GM18909 (cell line): ENCODE measurements at regions not wholly inside any gene's neighbourhood (a gene's known extent, or its start where the extent isn't known, plus 50 kb on each side); places are given as distances from the start of the nearest gene placed in this dataset.

Experiments
- ATAC-seq: cut with Tn5 transposase; IDR thresholded peaks from one replicate; pipeline ENCODE4 v1.9.1; 2021; ENCODE audit warnings: mild to moderate bottlenecking; ENCODE audit not compliant: unreplicated experiment, poor library complexity

- ATAC-seq: no peak
These were observed 73.3 kb upstream of the DPH5 start for GRCh38 chr1:101098907-101099306.

- no peak for ATAC-seq
These were observed 72.7 kb upstream of the DPH5 start for GRCh38 chr1:101098327-101098726.

DNA sequence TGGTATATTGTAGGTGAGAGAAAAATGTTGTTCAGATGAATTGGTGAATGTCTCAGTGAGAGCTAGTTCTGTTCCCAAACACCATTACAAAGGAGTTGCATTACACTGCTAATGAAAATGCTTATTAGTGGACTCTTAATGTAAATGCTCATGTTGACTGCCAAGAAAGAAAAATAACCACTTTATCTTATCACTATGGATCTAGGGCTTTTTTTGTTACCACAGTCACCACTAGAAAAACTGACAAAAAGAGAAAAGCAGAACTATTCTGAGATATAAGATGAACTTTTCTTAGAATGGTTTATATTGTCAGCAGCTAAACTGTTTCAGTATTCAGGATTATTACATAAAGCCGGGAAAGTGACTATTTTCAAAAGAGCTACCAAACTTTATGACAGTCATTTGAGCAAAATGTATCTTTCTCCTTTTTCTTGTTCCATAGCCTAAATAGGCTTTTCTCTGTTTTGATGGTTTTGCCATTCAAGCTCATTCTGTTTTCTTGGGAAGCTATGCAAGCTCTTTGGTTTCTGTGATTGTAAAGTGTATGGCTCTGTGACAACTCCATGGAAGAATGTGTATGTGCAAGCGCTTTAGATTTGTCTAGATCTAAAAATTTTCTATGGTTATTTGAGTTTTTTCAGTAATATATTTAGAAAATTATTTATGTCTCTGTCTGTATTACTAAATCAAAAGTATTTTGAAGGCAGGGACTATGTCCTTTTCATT lies 64.2 kb upstream of the DPH5 start:
- ATAC-seq: no peak

- ATAC-seq: no peak
These were observed 62.8 kb upstream of the DPH5 start for GRCh38 chr1:101088431-101088830.

GRCh38 chr1:101086783-101087182 lies 61.2 kb upstream of the DPH5 start:
- ATAC-seq: no peak

- peak; percentile 95 for ATAC-seq
These were observed 56.2 kb upstream of the DPH5 start for GRCh38 chr1:101081496-101082488.

- ATAC-seq: no peak
These were observed 55.3 kb upstream of the DPH5 start for GRCh38 chr1:101080859-101081258.

DNA sequence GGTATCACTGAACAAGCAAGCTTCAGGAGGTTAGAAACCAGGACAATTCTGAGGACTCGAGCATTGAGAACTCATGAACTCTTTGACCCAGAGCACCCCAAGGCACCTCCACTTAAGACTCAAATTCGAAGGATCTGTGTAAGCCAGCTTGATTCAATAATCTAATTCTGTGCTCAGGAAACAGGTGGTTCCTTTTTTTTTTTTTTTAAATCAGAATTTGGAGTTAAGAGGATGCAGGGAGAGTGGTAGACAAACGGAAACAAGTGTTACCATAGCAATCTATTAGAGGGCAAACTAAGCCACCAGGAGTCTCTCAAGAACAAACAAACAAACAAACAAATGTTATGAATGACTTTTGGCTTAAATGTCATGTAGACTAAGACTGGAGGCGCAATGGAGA lies 53.8 kb upstream of the DPH5 start:
- ATAC-seq: no peak

GRCh38 chr1:101077849-101078248 lies 52.3 kb upstream of the DPH5 start:
- ATAC-seq: no peak

GRCh38 chr1:101075926-101076325 lies 50.3 kb upstream of the DPH5 start:
- ATAC-seq: no peak
